GM18498 (cell line): ENCODE measurements at regions not wholly inside any gene's neighbourhood (a gene's known extent, or its start where the extent isn't known, plus 50 kb on each side); places are given as distances from the start of the nearest gene placed in this dataset.

Source experiments
- ATAC-seq: cut with Tn5 transposase; IDR thresholded peaks from one replicate; pipeline ENCODE4 v1.9.1; 2021; ENCODE audit warnings: mild to moderate bottlenecking, moderate library complexity; ENCODE audit not compliant: unreplicated experiment

- ATAC-seq = no peak
Measured at GRCh38 chr11:95335989-95336388, 105.0 kb upstream of the SESN3 start.

GRCh38 chr11:95331161-95331560 lies 100.2 kb upstream of the SESN3 start:
- ATAC-seq = no peak

- no peak for ATAC-seq
Measured at GRCh38 chr11:95330302-95330701, 99.3 kb upstream of the SESN3 start.

GRCh38 chr11:95327273-95327948 lies 96.4 kb upstream of the SESN3 start:
- no peak for ATAC-seq

GRCh38 chr11:95325777-95326258 lies 94.8 kb upstream of the SESN3 start:
- no peak for ATAC-seq

- no peak for ATAC-seq
Measured at GRCh38 chr11:95324826-95325225, 93.8 kb upstream of the SESN3 start.

GRCh38 chr11:95322539-95322938 lies 91.5 kb upstream of the SESN3 start:
- ATAC-seq = no peak

- no peak for ATAC-seq
Measured at GRCh38 chr11:95318498-95318897, 87.5 kb upstream of the SESN3 start.

- no peak for ATAC-seq
Measured at GRCh38 chr11:95308512-95309035, 77.6 kb upstream of the SESN3 start.

GRCh38 chr11:95307286-95307685 lies 76.3 kb upstream of the SESN3 start:
- ATAC-seq = no peak

- no peak for ATAC-seq
Measured at GRCh38 chr11:95306801-95307200, 75.8 kb upstream of the SESN3 start.

- no peak for ATAC-seq
Measured at GRCh38 chr11:95306123-95306522, 75.1 kb upstream of the SESN3 start.

GRCh38 chr11:95305705-95306104 lies 74.7 kb upstream of the SESN3 start:
- no peak for ATAC-seq

- no peak for ATAC-seq
Measured at GRCh38 chr11:95304777-95305176, 73.8 kb upstream of the SESN3 start.

GRCh38 chr11:95302211-95302610 lies 71.2 kb upstream of the SESN3 start:
- no peak for ATAC-seq

GRCh38 chr11:95301474-95301873 lies 70.5 kb upstream of the SESN3 start:
- ATAC-seq = no peak

GRCh38 chr11:95299078-95299679 lies 68.2 kb upstream of the SESN3 start:
- no peak for ATAC-seq

GRCh38 chr11:95297680-95298452 lies 66.9 kb upstream of the SESN3 start:
- ATAC-seq = no peak

- ATAC-seq = peak; percentile 93
Measured at GRCh38 chr11:95296621-95297025, 65.6 kb upstream of the SESN3 start.

- ATAC-seq = peak; percentile 18
Measured at GRCh38 chr11:95296165-95296564, 65.2 kb upstream of the SESN3 start.

GRCh38 chr11:95295382-95296149 lies 64.6 kb upstream of the SESN3 start:
- no peak for ATAC-seq
